GM18867 (cell line): ENCODE measurements at regions not wholly inside any gene's neighbourhood (a gene's known extent, or its start where the extent isn't known, plus 50 kb on each side); places are given as distances from the start of the nearest gene placed in this dataset.

ENCODE experiments used
- ATAC-seq: cut with Tn5 transposase; IDR thresholded peaks from one replicate; pipeline ENCODE4 v1.9.1; 2021; ENCODE audit warnings: mild to moderate bottlenecking, moderate library complexity; ENCODE audit not compliant: unreplicated experiment

DNA sequence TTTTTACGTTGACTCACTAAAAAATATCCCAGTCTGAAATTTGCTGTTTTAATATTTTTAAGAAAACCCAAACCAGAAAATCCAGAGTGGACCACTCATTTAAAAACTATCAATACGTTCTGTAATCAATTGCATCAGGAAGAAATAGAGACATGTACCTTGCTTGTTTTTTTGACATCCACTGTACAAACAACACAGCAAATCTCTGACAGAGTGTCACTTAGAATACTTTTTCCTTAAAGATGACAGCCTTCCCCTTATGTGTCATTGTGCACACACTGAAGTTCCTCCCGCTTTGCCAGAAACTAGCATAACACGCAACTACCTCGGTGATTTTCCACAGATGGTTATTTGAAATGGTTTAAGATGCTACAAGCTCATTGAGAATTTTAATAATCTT, 321.7 kb upstream of the PFKP start:
- no peak for ATAC-seq

GRCh38 chr10:2744547-2745200, 322.7 kb upstream of the PFKP start:
- no peak for ATAC-seq

- ATAC-seq: no peak
Measured at GRCh38 chr10:2734603-2735002, 332.7 kb upstream of the PFKP start.

DNA sequence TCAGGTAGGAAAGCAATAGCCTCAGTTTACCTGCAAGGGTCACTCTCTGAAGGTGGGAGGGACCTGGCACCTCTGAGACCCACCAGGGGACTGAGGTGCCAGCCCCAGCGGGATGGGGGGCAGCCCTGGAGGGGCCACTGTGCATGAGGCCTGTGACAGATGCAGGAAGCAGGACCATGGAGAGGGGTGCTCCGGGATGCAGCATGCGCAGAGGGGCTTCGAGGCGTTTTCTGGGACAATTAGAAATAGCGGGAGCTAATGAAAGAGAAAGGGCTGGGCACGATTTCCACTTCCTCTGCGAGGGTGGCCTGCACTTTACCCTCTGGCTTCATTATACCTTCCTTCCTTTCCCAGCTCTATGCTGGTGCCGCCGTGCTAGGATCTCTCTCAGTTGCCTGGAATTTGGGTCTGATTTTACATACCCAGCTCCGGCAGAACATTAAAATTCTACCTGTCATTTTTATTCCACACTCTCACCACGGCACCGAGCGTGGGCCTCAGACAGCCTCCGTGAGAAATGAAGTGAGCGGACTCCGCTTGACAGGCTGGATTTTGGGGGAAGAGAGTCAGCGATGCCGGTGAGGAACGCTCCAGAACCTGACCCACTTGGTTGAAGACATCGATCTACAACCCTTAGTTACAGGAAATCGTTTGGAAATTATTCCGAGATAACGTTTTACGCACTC, 333.9 kb upstream of the PFKP start:
- ATAC-seq: no peak

GRCh38 chr10:2731940-2732339, 335.4 kb upstream of the PFKP start:
- ATAC-seq: no peak

- ATAC-seq: no peak
Measured at GRCh38 chr10:2729197-2729596, 338.2 kb upstream of the PFKP start.

DNA sequence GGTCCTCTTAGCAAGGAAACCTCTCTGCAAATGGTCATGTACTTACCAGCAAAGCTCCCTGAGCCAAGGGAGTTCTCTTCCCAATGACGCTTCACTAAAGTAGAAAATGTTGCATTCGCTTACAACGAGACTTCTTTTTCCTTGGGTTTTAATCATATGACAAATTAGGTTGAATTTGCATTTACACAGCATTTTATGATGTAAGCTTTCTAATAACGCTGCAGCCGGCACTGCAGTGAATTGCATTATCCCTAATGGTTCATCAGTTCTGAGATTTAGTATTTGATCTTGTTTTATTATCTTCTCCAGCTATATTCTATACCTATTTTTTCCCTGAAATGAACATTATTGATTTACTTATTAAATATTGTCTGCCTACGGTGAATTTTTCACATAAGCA, 339.3 kb upstream of the PFKP start:
- ATAC-seq: no peak

DNA sequence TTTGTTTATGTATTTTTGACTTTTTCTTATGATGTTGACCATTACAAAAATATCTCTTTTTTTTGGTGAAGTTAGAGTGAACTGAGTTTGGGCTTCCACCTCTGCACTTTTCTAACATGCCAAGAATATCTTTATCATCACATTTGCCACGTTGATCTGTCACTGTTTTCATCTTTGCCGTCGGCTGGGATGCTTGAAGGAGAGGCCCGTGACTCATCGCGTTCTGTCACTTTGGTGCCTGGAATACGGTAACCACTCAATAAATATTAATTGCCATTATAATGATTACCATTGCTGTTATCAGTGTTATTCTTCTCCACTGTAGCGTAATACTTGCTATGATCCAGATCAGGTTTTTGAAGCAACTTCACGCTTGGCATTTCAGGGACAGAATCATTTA, 350.8 kb upstream of the PFKP start:
- no peak for ATAC-seq

- ATAC-seq: no peak
Measured at GRCh38 chr10:2714597-2714996, 352.8 kb upstream of the PFKP start.

- ATAC-seq: no peak
Measured at GRCh38 chr10:2703953-2704352, 363.4 kb upstream of the PFKP start.

DNA sequence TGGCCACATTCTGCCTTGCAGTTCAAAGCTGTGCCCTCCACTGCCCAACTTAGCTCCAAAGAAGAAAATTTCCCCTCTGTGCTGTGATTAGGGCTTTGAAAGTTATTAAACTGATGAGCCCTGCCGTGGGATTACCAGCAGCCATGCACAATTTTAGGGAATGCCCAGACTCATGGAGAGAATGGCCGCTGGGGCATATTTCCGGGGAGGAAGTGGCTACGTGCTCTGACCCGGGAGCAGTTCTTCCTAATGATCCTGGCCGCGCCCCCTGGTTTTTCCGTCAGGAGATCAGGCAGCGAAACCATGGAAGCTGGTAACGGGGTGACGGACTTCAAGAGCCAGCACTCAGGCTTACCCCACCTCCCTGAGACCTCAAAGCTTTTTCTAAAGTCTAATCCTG, 365.5 kb upstream of the PFKP start:
- ATAC-seq: no peak

GRCh38 chr10:2700626-2701305, 366.6 kb upstream of the PFKP start:
- ATAC-seq: no peak

DNA sequence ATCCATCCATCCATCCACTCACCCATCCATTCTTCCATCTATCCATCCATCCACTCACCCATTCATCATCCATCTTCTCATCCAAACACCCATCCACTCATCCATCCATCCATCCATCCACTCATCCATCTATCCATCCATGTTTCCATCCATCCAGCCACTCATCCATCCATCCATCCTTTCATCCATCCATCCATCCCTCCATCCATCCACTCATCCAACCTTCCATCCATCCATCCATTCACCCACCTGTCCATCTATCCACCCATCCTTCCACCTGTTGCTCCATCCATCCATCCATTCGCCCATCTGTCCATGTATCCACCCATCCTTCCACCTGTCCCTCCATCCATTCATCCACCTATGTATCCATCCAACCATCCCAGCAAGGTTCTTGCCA, 378.4 kb upstream of the PFKP start:
- ATAC-seq: no peak

- ATAC-seq: no peak
Measured at GRCh38 chr10:2686691-2687090, 380.7 kb upstream of the PFKP start.

DNA sequence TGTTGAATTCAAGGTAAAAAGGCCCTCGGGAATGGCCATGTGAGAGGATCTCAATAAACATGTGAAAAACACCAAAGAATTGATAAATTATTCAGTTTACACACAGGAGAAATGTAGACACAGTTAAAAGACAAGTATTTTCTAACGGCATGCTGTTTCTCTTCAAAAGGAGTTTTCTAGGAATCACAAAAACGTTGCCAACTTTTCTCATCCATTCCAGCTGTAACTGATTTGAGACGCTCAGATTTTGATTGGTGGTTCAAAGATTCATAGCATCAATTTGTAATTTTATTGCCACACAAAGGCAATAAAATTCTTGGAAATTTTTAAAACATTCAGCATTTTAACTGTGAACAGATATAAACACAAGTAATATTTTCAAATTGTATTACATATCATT, 384.9 kb upstream of the PFKP start:
- no peak for ATAC-seq

DNA sequence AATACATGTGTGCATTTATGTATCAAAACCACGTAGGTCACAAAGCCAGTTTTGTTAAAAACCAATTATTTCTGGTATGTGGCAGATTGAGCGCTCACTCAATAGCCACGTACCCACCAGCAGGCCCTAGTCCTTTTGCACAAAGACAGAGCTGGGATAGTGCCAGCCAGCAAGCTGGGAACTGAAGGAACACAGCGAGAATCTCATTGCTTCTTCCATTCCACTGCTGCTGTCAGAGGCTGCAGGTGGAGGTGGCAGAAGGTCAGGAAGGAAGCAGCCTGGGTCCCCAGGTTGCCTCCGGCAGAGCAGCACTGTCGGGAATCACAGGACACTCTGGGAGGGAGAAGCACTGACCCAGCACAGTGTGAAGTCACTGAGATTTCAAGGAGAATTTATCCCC, 385.5 kb upstream of the PFKP start:
- no peak for ATAC-seq

DNA sequence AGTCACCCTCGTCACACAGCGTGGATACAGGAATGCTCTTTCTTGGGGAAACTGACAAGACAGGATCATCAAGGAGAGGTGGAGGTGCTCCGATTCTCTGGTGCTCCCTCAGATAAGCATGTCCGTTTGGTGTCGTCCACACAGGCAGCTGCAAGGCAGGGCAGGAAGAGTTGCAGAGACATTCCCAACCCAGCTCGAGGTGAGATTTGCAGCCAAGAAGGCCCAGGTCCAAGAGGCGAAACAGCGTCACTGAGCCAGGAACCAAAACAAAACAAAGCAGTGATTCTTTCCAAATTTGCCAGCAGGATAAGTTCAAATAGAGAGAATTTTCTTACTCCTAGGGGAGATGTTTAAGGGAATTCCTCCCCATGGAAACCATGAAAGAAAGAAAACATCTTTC, 386.5 kb upstream of the PFKP start:
- ATAC-seq: no peak

GRCh38 chr10:2679646-2680045, 387.7 kb upstream of the PFKP start:
- ATAC-seq: no peak

GRCh38 chr10:2676455-2676854, 390.9 kb upstream of the PFKP start:
- ATAC-seq: no peak

- no peak for ATAC-seq
Measured at GRCh38 chr10:2674451-2674850, 392.9 kb upstream of the PFKP start.

DNA sequence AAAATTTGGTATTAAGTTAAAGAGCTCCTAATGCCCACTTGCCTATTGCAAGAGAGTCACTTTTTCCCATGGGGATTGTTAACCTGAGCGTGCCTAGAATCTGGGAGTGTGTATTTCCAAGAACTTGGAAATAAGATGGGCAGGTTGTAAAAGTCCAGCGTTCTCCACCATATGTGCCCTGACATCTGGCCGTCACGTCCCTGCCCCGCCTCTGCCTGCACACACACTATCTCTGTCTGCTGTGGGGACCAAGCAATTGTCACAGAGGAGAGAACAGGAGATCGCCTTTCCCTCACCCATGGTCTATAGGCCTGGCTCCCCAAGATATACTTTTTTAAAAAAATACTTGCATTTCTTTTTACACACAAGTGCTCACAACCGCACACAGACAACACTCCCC, 396.5 kb upstream of the PFKP start:
- no peak for ATAC-seq

DNA sequence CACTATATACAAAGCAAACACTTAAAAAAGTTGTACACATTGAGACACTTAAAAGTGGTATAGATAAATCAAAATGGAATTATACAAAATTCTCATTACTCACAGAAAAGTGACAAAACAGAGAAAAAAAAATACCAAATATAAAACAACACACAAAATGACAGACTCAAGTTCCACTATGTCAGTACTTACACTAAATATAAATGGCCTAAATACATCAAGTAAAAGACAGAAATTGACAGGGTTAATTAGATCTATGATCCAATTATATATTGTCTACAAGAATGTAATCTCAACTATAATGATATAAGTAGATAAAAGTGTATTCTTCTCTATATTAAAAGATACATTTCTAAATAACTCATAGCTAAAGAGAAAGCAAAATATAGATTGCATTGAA, 401.6 kb upstream of the PFKP start:
- ATAC-seq: no peak
